Right atrium auricular region (tissue), 2 donors: ENCODE measurements at regions not wholly inside any gene's neighbourhood (a gene's known extent, or its start where the extent isn't known, plus 50 kb on each side); places are given as distances from the start of the nearest gene placed in this dataset.
"Not testable (repeated sequence)": the region's sequence is repeated elsewhere in the genome, so short reads cannot be mapped to it uniquely, and the experiment has no call there.

Experiments
- DNase-seq: peaks from one replicate; pipeline ENCODE4 v3.0.0-alpha.2; 2019; ENCODE audit warnings: low spot score
- H3K27ac ChIP-seq, 2 donors: fragments of 200-600 bp; sonication (generic); 1 replicate in 1 of 2; 2 replicates in 1 of 2; pipeline ENCODE4 v1.5.1; 2016 to 2019
- H3K27me3 ChIP-seq, 2 donors: fragments of 200-600 bp; sonication (generic); one replicate each; pipeline versions ENCODE4 v1.5.1 to v1.6.0; 2017 to 2019
- H3K36me3 ChIP-seq: fragments of 200-600 bp; sonication (generic); one replicate; pipeline ENCODE4 v1.5.1; 2016
- H3K4me1 ChIP-seq, 2 donors: fragments of 200-600 bp; sonication (generic); one replicate each; pipeline versions ENCODE4 v1.5.1 to v1.6.0; 2017 to 2019
- H3K4me3 ChIP-seq, 2 donors: fragments of 200-600 bp; sonication (generic); 1 replicate in 1 of 2; 2 replicates in 1 of 2; pipeline ENCODE4 v1.5.1; 2017 to 2019; ENCODE audit warnings: mild to moderate bottlenecking in 1 of 2, moderate library complexity in 1 of 2
- H3K9me3 ChIP-seq, 2 donors: fragments of 200-600 bp; sonication (generic); one replicate each; pipeline ENCODE4 v1.5.1; 2019
- CTCF ChIP-seq, 2 donors: fragments of 200-600 bp; sonication (generic); IDR thresholded peaks; one replicate each; pipeline ENCODE4 v1.5.1; 2019; ENCODE audit warnings: antibody characterized with exemption in 2 of 2

DNA sequence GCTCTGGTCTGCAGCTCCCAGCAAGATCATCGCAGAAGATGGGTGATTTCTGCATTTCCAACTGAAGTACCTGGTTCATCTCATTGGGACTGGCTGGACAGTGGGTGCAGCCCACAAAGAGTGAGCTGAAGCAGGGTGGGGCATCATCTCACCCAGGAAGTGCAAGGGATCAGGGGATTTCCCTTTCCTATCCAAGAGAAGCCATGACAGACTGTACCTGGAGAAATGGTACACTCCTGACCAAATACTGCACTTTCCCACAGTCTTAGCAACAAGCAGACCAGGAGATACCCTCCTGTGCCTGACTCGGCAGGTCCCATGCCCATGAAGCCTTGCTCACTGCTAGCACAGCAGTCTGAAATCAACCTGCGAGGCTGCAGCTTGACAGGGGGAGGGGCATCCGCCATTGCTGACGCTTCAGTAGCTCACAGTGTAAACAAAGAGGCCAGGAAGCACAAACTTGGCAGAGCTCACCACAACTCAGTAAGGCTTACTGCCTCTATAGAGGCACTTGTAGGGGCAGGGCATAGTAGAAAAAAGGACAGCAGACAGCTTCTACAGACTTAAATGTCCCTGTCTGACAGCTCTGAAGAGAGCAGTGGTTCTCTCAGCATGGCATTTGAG lies 60.5 kb downstream of the AREG start:
- not testable (repeated sequence) for H3K4me1 ChIP-seq, H3K27me3 ChIP-seq, H3K36me3 ChIP-seq, H3K9me3 ChIP-seq, H3K4me3 ChIP-seq, H3K27ac ChIP-seq, DNase-seq

DNA sequence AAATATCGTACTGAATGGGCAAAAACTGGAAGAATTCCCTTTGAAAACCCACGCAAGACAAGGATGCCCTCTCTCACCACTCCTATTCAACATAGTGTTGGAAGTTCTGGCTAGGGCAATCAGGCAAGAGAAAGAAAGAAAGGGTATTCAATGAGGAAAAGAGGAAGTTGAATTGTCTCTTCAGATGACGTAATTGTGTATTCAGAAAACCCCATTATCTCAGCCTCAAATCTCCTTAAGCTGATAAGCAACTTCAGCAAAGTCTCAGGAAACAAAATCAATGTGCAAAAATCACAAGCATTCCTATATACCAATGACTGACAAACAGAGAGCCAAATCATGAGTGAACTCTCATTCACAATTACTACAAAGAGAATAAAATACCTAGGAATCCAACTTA lies 64.4 kb downstream of the AREG start:
- not testable (repeated sequence) for H3K9me3 ChIP-seq, H3K27me3 ChIP-seq, H3K27ac ChIP-seq, H3K36me3 ChIP-seq, H3K4me1 ChIP-seq, DNase-seq, H3K4me3 ChIP-seq

- H3K27me3 ChIP-seq: no peaks in the 10 kb centered on the region
- no peak overlapping the region for H3K27ac ChIP-seq
- no peaks in the 10 kb centered on the region for H3K9me3 ChIP-seq
- no peaks in the 10 kb centered on the region for H3K4me1 ChIP-seq
- no peak for TF ChIP-seq CTCF (IDR thresholded peaks at IDR 0.05)
- no peak for DNase-seq
- no peaks in the 10 kb centered on the region for H3K36me3 ChIP-seq
- H3K4me3 ChIP-seq: no peak overlapping the region
Observed at GRCh38 chr4:74516303-74516702, 71.4 kb downstream of the AREG start.

DNA sequence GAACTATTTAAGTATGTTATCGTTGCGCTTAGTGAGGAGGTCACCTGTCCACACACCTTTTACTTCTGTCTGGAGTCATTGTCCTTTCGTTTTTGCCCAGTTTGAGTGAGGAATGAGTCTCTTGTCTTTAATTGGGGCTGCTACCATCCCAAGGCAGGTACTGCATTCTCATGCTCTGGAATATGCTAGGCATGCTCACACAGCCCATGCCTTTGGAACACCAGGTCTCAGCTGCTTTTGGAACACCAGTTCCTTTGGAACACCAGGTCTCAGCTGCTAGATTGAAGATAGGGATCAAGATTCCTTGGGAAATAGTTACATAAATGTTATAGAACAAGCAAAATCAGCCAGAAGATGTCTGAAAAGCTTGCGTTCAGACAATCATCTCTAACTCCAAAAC lies 73.1 kb downstream of the AREG start:
- Histone ChIP-seq H3K9me3 (no peaks in the 10 kb centered on the region), H3K4me1 (no peaks in the 10 kb centered on the region), H3K27ac (no peak overlapping the region), H3K36me3 (no peaks in the 10 kb centered on the region), H3K4me3 (no peak overlapping the region), H3K27me3 (no peaks in the 10 kb centered on the region)
- DNase-seq: no peak
- no peak for TF ChIP-seq CTCF (IDR thresholded peaks at IDR 0.05)

DNA sequence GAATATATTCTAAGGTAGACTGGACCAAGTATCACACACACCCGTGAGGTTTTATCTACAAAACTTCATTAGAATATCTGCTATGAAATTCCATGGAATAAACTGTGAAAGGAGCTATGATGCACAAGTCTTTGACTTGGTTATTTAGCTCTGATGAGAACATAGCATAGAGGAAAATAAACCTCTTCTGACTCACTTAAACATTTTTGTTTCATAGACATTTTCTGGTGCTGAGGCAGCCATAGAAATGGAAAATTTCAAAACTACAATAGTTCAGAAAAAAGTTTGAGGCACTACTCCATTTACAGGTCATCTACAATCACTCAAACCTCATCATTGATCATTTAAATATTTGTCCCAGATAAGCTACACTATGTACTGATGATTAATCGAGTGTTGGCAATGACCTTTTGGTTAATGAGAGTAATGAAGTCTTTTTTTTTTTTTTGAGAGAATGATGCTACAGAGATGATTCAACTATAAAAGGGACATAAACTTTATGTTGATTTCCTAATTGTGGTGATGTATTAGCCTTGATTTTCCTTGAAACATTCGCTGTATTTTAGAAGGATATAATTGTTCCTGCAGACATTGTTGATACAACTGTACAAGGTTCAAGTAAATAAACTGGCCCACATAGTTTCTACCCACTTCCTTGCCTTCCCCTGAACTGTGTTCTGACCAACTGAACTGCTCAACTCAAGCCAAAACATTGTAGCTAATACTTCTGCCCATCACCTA lies 77.5 kb downstream of the AREG start:
- H3K27ac ChIP-seq: no peak overlapping the region
- no peak for TF ChIP-seq CTCF (IDR thresholded peaks at IDR 0.05)
- DNase-seq: no peak
- H3K4me3 ChIP-seq: no peak overlapping the region
- no peaks in the 10 kb centered on the region for H3K9me3 ChIP-seq
- no peaks in the 10 kb centered on the region for H3K4me1 ChIP-seq
- no peaks in the 10 kb centered on the region for H3K27me3 ChIP-seq
- H3K36me3 ChIP-seq: no peaks in the 10 kb centered on the region

DNA sequence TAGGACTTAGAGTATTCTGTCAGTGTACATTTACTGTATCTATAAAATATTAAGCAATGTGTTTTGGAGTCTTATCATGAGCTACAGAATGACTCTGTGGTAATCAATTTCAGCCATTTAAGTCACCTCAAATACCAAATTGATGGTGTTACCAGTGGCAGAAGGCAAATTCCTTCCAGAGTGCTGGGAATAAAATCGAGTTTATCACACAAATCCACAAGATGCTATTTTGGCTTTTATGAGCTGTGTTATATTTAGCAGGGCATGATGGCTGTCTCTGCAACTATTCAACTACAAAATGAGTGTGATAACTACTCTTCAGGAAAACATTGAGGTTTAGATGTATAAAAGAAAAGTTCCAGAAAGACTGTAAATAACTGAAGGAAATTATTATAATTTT lies 78.2 kb downstream of the AREG start:
- Histone ChIP-seq H3K27ac (no peak overlapping the region), H3K36me3 (no peaks in the 10 kb centered on the region), H3K9me3 (no peaks in the 10 kb centered on the region), H3K4me3 (no peak overlapping the region), H3K27me3 (no peaks in the 10 kb centered on the region), H3K4me1 (no peaks in the 10 kb centered on the region)
- DNase-seq: no peak
- no peak for TF ChIP-seq CTCF (IDR thresholded peaks at IDR 0.05)

- H3K4me3 ChIP-seq: no peak overlapping the region
- no peaks in the 10 kb centered on the region for H3K36me3 ChIP-seq
- no peak for DNase-seq
- H3K27me3 ChIP-seq: no peaks in the 10 kb centered on the region
- H3K9me3 ChIP-seq: no peaks in the 10 kb centered on the region
- H3K27ac ChIP-seq: no peak overlapping the region
- H3K4me1 ChIP-seq: peaks cover 0 to 13% of the 10 kb centered on the region in 2 donors
- no peak for TF ChIP-seq CTCF (IDR thresholded peaks at IDR 0.05)
Observed at GRCh38 chr4:74524985-74525384, 80.0 kb downstream of the AREG start.
